ENCODE measurements at regions not wholly inside any gene's neighbourhood (a gene's known extent, or its start where the extent isn't known, plus 50 kb on each side); places are given as distances from the start of the nearest gene placed in this dataset.
"Not testable (repeated sequence)": the region's sequence is repeated elsewhere in the genome, so short reads cannot be mapped to it uniquely, and the experiment has no call there.

- H3K9me3 ChIP-seq; H3K36me3 ChIP-seq (ENCODE audit: control insufficient read depth, insufficient read depth, low read length); BruUV-seq (replicated peaks); H3K4me1 Mint-ChIP-seq (ENCODE audit: low read depth, unreplicated experiment); DNase-seq; POLR2A ChIA-PET; H3K27ac Mint-ChIP-seq (ENCODE audit: unreplicated experiment); H3K27me3 ChIP-seq (replicated peaks; ENCODE audit: control insufficient read depth, insufficient read depth, low read length); CTCF ChIA-PET; intact Hi-C loops (cut with micrococcal nuclease; ENCODE audit: unreplicated experiment); H3K4me3 ChIP-seq (ENCODE audit: low read depth, low read length); H3K9me3 Mint-ChIP-seq (ENCODE audit: unreplicated experiment); H3K4me3 Mint-ChIP-seq (ENCODE audit: unreplicated experiment); H3K36me3 Mint-ChIP-seq (ENCODE audit: insufficient read depth, unreplicated experiment); H3K4me1 ChIP-seq; H3K27me3 Mint-ChIP-seq (ENCODE audit: insufficient read depth, unreplicated experiment): not testable (repeated sequence)
Measured at GRCh38 chr21:9766890-9767591, 754.3 kb upstream of the TPTE start.

- no peaks in the 10 kb centered on the region for H3K36me3 ChIP-seq (ENCODE audit: control insufficient read depth, insufficient read depth, low read length)
- no peak overlapping the region for H3K27ac Mint-ChIP-seq (ENCODE audit: unreplicated experiment)
- no peak for DNase-seq
- ChIA-PET CTCF (no interaction called here), POLR2A (no interaction called here)
- no peaks in the 10 kb centered on the region for H3K27me3 Mint-ChIP-seq (ENCODE audit: insufficient read depth, unreplicated experiment)
- H3K4me3 ChIP-seq (ENCODE audit: low read depth, low read length), result no peak overlapping the region
- no peak for TF ChIP-seq CTCF (IDR thresholded peaks at IDR 0.05; ENCODE audit: insufficient read depth in 1 of 2, low read depth in 1 of 2, low read length in 1 of 2, severe bottlenecking in 1 of 2, unreplicated experiment in 1 of 2)
- no peaks in the 10 kb centered on the region for H3K4me1 Mint-ChIP-seq (ENCODE audit: low read depth, unreplicated experiment)
- BruUV-seq (replicated peaks), result no TSS peak
- no peak overlapping the region for H3K4me3 Mint-ChIP-seq (ENCODE audit: unreplicated experiment)
- peaks cover 8% of the 10 kb centered on the region; the same call in 1 of the 2 replicates for H3K9me3 ChIP-seq
- no peaks in the 10 kb centered on the region for H3K36me3 Mint-ChIP-seq (ENCODE audit: insufficient read depth, unreplicated experiment)
- intact Hi-C loops (cut with micrococcal nuclease; ENCODE audit: unreplicated experiment), result no loop called here
- no peaks in the 10 kb centered on the region for H3K27me3 ChIP-seq (replicated peaks; ENCODE audit: control insufficient read depth, insufficient read depth, low read length)
- no peaks in the 10 kb centered on the region for H3K9me3 Mint-ChIP-seq (ENCODE audit: unreplicated experiment)
- no peaks in the 10 kb centered on the region for H3K4me1 ChIP-seq
Measured at GRCh38 chr21:9767592-9768375, 753.6 kb upstream of the TPTE start.

DNA sequence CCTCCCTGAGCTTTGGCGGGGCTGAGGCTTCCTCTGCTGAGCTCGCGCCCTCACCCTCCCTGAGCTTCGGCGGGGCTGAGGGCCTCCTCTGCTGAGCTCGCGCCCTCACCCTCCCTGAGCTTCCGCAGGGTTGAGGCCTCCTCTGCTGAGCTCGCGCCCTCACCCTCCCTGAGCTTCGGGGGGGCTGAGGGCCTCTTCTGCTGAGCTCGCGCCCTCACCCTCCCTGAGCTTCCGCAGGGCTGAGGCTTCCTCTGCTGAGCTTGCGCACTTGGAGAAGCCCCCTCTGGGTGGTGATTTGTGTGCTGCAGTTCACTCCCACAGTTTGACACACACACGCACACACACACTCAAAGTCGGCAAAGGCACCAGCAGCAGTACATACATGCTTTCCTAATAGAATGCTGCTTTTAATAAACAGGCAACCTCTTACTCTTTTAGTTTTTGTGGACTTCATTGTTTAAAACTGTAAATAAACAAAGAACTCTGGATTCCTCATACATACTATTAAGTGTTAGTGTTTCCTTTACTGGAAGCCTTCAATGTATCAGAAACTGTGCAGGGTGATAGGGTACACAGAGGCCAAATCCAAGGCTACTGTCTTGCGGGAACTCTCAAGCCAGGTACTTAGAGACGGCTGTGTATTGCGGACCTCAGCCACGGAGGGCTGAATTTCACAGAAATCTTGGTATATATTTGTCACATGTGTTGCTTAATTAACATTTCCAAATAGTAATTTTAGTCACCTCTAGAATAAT, 752.8 kb upstream of the TPTE start:
- H3K36me3 Mint-ChIP-seq (ENCODE audit: insufficient read depth, unreplicated experiment); H3K27me3 ChIP-seq (replicated peaks; ENCODE audit: control insufficient read depth, insufficient read depth, low read length); DNase-seq; BruUV-seq (replicated peaks); H3K27ac Mint-ChIP-seq (ENCODE audit: unreplicated experiment); H3K4me1 ChIP-seq; POLR2A ChIA-PET; H3K4me1 Mint-ChIP-seq (ENCODE audit: low read depth, unreplicated experiment); H3K9me3 ChIP-seq; H3K27me3 Mint-ChIP-seq (ENCODE audit: insufficient read depth, unreplicated experiment); intact Hi-C loops (cut with micrococcal nuclease; ENCODE audit: unreplicated experiment); CTCF ChIA-PET; H3K4me3 Mint-ChIP-seq (ENCODE audit: unreplicated experiment); H3K9me3 Mint-ChIP-seq (ENCODE audit: unreplicated experiment); H3K36me3 ChIP-seq (ENCODE audit: control insufficient read depth, insufficient read depth, low read length); H3K4me3 ChIP-seq (ENCODE audit: low read depth, low read length): not testable (repeated sequence)

DNA sequence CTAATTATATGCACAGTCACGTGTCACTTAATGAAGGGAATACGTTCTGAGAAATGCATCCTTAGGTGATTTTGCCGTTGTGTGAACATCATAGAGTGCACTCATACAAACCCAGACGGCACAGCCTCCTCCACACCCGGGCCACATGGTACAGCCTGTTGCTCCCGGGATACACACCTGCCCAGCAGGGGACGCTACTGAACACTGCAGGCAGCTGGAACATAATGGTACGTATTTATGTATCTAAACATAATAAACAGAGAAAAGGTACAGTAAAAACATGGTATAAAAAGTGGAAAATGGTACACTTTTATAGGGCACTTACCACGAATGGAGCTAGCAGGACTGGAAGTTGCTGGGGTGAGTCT, 752.3 kb upstream of the TPTE start:
- H3K27me3 Mint-ChIP-seq (ENCODE audit: insufficient read depth, unreplicated experiment); H3K4me1 Mint-ChIP-seq (ENCODE audit: low read depth, unreplicated experiment); H3K27me3 ChIP-seq (replicated peaks; ENCODE audit: control insufficient read depth, insufficient read depth, low read length); H3K4me1 ChIP-seq; H3K4me3 ChIP-seq (ENCODE audit: low read depth, low read length); intact Hi-C loops (cut with micrococcal nuclease; ENCODE audit: unreplicated experiment); H3K27ac Mint-ChIP-seq (ENCODE audit: unreplicated experiment); H3K9me3 Mint-ChIP-seq (ENCODE audit: unreplicated experiment); H3K36me3 ChIP-seq (ENCODE audit: control insufficient read depth, insufficient read depth, low read length); H3K36me3 Mint-ChIP-seq (ENCODE audit: insufficient read depth, unreplicated experiment); POLR2A ChIA-PET; H3K4me3 Mint-ChIP-seq (ENCODE audit: unreplicated experiment); H3K9me3 ChIP-seq; DNase-seq; CTCF ChIA-PET; BruUV-seq (replicated peaks): not testable (repeated sequence)

GRCh38 chr21:9769718-9770690, 751.4 kb upstream of the TPTE start:
- H3K27ac Mint-ChIP-seq (ENCODE audit: unreplicated experiment); H3K4me1 ChIP-seq; H3K4me1 Mint-ChIP-seq (ENCODE audit: low read depth, unreplicated experiment); H3K4me3 ChIP-seq (ENCODE audit: low read depth, low read length); H3K4me3 Mint-ChIP-seq (ENCODE audit: unreplicated experiment); H3K27me3 ChIP-seq (replicated peaks; ENCODE audit: control insufficient read depth, insufficient read depth, low read length); CTCF ChIA-PET; DNase-seq; BruUV-seq (replicated peaks); H3K36me3 Mint-ChIP-seq (ENCODE audit: insufficient read depth, unreplicated experiment); H3K36me3 ChIP-seq (ENCODE audit: control insufficient read depth, insufficient read depth, low read length); H3K27me3 Mint-ChIP-seq (ENCODE audit: insufficient read depth, unreplicated experiment); H3K9me3 Mint-ChIP-seq (ENCODE audit: unreplicated experiment); POLR2A ChIA-PET; H3K9me3 ChIP-seq; intact Hi-C loops (cut with micrococcal nuclease; ENCODE audit: unreplicated experiment): not testable (repeated sequence)
